GM12878 (cell line): ENCODE measurements at regions not wholly inside any gene's neighbourhood (a gene's known extent, or its start where the extent isn't known, plus 50 kb on each side); places are given as distances from the start of the nearest gene placed in this dataset.

Experiments used
- ATAC-seq: fragments of 200-7000 bp; cut with Tn5 transposase; 3 replicates; pipeline ENCODE4 v1.9.1; 2020; ENCODE audit warnings: mild to moderate bottlenecking, moderate library complexity
- BruUV-seq: library from RNA; stranded (reverse); fragments of 400-500 nt; replicated peaks from 2 replicates; lab custom pipeline; 2021; lab: Mats Ljungman, UMichigan
- CTCF ChIA-PET: fragments of 300-600 bp; sonication (Branson Sonifier 250); formaldehyde crosslinking; extraction: SDS; loops from one replicate; lab custom pipeline; 2021; ENCODE audit warnings: inconsistent platforms; lab: Yijun Ruan, JAX
- POLR2A ChIA-PET: fragments of 350-600 bp; formaldehyde crosslinking; extraction: SDS; loops from one replicate; lab custom pipeline; 2021; ENCODE audit warnings: inconsistent platforms; lab: Charles Lee
- RAD21 ChIA-PET: fragments of 300-600 bp; sonication (Branson Sonifier 250); formaldehyde crosslinking; loops from one replicate; lab custom pipeline; 2023; ENCODE audit warnings: antibody characterized with exemption; ENCODE audit not compliant: unreplicated experiment; lab: Charles Lee
- SMC1A ChIA-PET: fragments of 300-600 bp; sonication (Branson Sonifier 250); formaldehyde crosslinking; loops from one replicate; lab custom pipeline; 2023; ENCODE audit not compliant: unreplicated experiment, uncharacterized antibody; lab: Charles Lee
- DNase-seq: peaks from one replicate; pipeline ENCODE4 v3.0.0-alpha.2; 2011; ENCODE audit warnings: low read depth, low spot score
- FAIRE-seq: peaks from 3 replicates; lab custom pipeline; 2011; peaks lifted over from hg19 to GRCh38; lab: Jason Lieb, UNC
- H2AFZ ChIP-seq: 2 replicates; pipeline ENCODE4 v1.6.0; 2011; ENCODE audit warnings: low read depth, low read length, control low read depth; ENCODE audit not compliant: control insufficient read depth
- H3K27ac ChIP-seq: 2 replicates; pipeline ENCODE4 v1.5.1; 2011; ENCODE audit warnings: control low read depth; ENCODE audit not compliant: control insufficient read depth, insufficient read depth
- H3K27me3 ChIP-seq, 2 experiments: replicated peaks in 1 of 2; 2 replicates each; pipeline versions ENCODE4 v1.6.0 to v1.6.1; 2011; ENCODE audit warnings: low read length in 1 of 2; ENCODE audit not compliant: control insufficient read depth in 2 of 2, insufficient read depth in 2 of 2
- H3K36me3 ChIP-seq, 2 experiments: 2 replicates each; pipeline ENCODE4 v1.5.1; 2011; ENCODE audit warnings: low read length in 1 of 2; ENCODE audit not compliant: control insufficient read depth in 2 of 2, insufficient read depth in 2 of 2
- H3K4me1 ChIP-seq: 2 replicates; pipeline ENCODE4 v1.6.1; 2011; ENCODE audit warnings: mild to moderate bottlenecking, low read length, moderate library complexity, mixed read lengths; ENCODE audit not compliant: control insufficient read depth, insufficient read depth
- H3K4me2 ChIP-seq: 2 replicates; pipeline ENCODE4 v1.6.0; 2011; ENCODE audit warnings: control low read depth; ENCODE audit not compliant: control insufficient read depth, insufficient read depth
- H3K4me3 ChIP-seq: fragments of 200-600 bp; sonication (generic); 2 replicates; pipeline ENCODE4 v1.5.1; 2016
- H3K79me2 ChIP-seq: 2 replicates; pipeline ENCODE4 v1.6.0; 2011; ENCODE audit warnings: low read length; ENCODE audit not compliant: control insufficient read depth, insufficient read depth
- H3K9ac ChIP-seq: 2 replicates; pipeline ENCODE4 v1.8.0; 2011; ENCODE audit warnings: low read length, control low read depth, mixed read lengths; ENCODE audit not compliant: control insufficient read depth, insufficient read depth
- H3K9me3 ChIP-seq: replicated peaks from 3 replicates; pipeline ENCODE4 v1.5.1; 2011; ENCODE audit warnings: mild to moderate bottlenecking, low read length; ENCODE audit not compliant: control insufficient read depth, insufficient read depth
- H4K20me1 ChIP-seq: 2 replicates; pipeline ENCODE4 v1.6.0; 2011; ENCODE audit not compliant: control insufficient read depth, insufficient read depth
- BRCA1 ChIP-seq: IDR thresholded peaks from 2 replicates; pipeline ENCODE4 v1.6.1; 2011; ENCODE audit warnings: low read depth, low read length, improper control_type of control experiment
- CBFB ChIP-seq: IDR thresholded peaks from 2 replicates; pipeline ENCODE4 v1.6.1; 2016; ENCODE audit warnings: antibody characterized with exemption, low read depth
- ETV6 ChIP-seq, 2 experiments: fragments of 450-650 bp in 1 of 2; IDR thresholded peaks in 1 of 2; conservative IDR thresholded peaks in 1 of 2; 2 replicates each; pipeline ENCODE4 v1.6.1; 2014; ENCODE audit warnings: antibody characterized with exemption in 1 of 2, borderline replicate concordance in 1 of 2, low read depth in 1 of 2, mild to moderate bottlenecking in 1 of 2, moderate library complexity in 1 of 2
- EZH2 ChIP-seq: IDR thresholded peaks from 2 replicates; pipeline ENCODE4 v1.6.1; 2012; ENCODE audit warnings: low read depth, mild to moderate bottlenecking, control low read depth, inconsistent platforms, low read length, borderline replicate concordance; ENCODE audit not compliant: control insufficient read depth
- IKZF2 ChIP-seq, 2 experiments: fragments of 450-650 bp; IDR thresholded peaks; 2 replicates each; pipeline ENCODE4 v1.6.1; 2017; ENCODE audit warnings: mild to moderate bottlenecking in 2 of 2, moderate library complexity in 2 of 2
- MEF2A ChIP-seq: IDR thresholded peaks from 2 replicates; pipeline ENCODE4 v1.6.1; 2011; ENCODE audit warnings: low read depth, mild to moderate bottlenecking, low read length, moderate library complexity; ENCODE audit not compliant: insufficient read depth
- MTA3 ChIP-seq: IDR thresholded peaks from 2 replicates; pipeline ENCODE4 v1.6.1; 2012; ENCODE audit warnings: low read length, inconsistent platforms, borderline replicate concordance
- POLR2AphosphoS2 ChIP-seq: IDR thresholded peaks from 2 replicates; pipeline ENCODE4 v1.6.1; 2011; ENCODE audit warnings: low read depth, mild to moderate bottlenecking, low read length, improper control_type of control experiment, moderate library complexity
- TBL1XR1 ChIP-seq: IDR thresholded peaks from 2 replicates; pipeline ENCODE4 v1.6.1; 2012; ENCODE audit warnings: low read depth, low read length, improper control_type of control experiment
- TCF12 ChIP-seq: IDR thresholded peaks from 2 replicates; pipeline ENCODE4 v1.6.1; 2011; ENCODE audit warnings: low read depth, mild to moderate bottlenecking, low read length
- ZNF24 ChIP-seq: fragments of 450-650 bp; IDR thresholded peaks from 2 replicates; pipeline ENCODE4 v1.6.1; 2017; ENCODE audit warnings: antibody characterized with exemption, mild to moderate bottlenecking
- WGBS: methylation state at CpG from one replicate; pipeline ENCODE4 v1.1.6; 2016; ENCODE audit warnings: low lambda C conversion rate; ENCODE audit not compliant: insufficient replicate concordance, insufficient coverage; ENCODE audit errors: missing lambda C conversion rate; 5-methylcytosine and 5-hydroxymethylcytosine counted together
- in situ Hi-C: fragments of 300-500 bp; cut with MboI; formaldehyde crosslinking; loops from 9 replicates; pipeline ENCODE4 v1.14.3; 2018; ENCODE audit warnings: mixed read lengths
- intact Hi-C: fragments of 100-400 bp; cut with micrococcal nuclease; formaldehyde crosslinking; loops from one replicate; pipeline ENCODE4 v1.14.2; 2022; ENCODE audit not compliant: unreplicated experiment
- TF ChIP-seq, protein P1 (sequence below), 3 experiments: IDR thresholded peaks in 2 of 3; conservative IDR thresholded peaks in 1 of 3; 2 replicates each; pipeline ENCODE4 v1.5.1; 2011; ENCODE audit warnings: low read depth in 3 of 3, low read length in 3 of 3, mild to moderate bottlenecking in 3 of 3, control low read depth in 2 of 3, moderate library complexity in 2 of 3, inconsistent platforms in 1 of 3, mixed read lengths in 1 of 3; ENCODE audit not compliant: control insufficient read depth in 2 of 3, insufficient read depth in 1 of 3; ENCODE audit errors: extremely low read depth in 1 of 3

DNA sequence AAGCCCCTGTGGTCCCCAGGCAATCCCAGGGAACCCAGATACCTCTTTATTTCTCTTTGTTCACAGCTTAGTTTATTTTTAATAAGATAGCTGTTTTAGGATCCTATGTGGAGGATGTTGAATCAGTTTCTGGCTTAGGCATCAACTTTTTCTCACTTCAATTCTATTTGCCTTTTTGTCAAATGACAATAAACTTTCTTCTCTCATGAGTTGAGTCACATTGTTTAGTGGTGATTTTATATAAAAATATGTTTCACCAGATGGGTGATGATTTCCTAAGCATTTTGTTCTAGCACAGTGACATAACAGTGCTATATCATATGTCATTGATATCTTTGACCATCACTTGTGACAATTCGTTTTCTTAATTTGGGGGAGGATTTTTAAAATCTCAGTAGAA lies 198.1 kb upstream of the PUDP start:
- intact Hi-C loops (loop anchor here (10.0 kb wide), 1 partner anchor 579 kb away; the partner anchor contains the start of gene PNPLA4), in situ Hi-C loops (no loop called here)
- Histone ChIP-seq H3K4me2 (no peak overlapping the region), H3K9me3 (no peaks in the 10 kb centered on the region), H4K20me1 (no peaks in the 10 kb centered on the region), H3K4me3 (no peak overlapping the region), H3K36me3 (peaks cover 0 to 1% of the 10 kb centered on the region in 2 experiments; a peak in 2 of 4 replicates), H3K79me2 (no peaks in the 10 kb centered on the region), H3K9ac (no peak overlapping the region), H3K27ac (no peak overlapping the region), H3K4me1 (no peaks in the 10 kb centered on the region), H3K27me3 (no peaks in the 10 kb centered on the region), H2AFZ (no peak overlapping the region)
- CTCF ChIA-PET = no interaction called here
- ATAC-seq = no peak
- no peak for DNase-seq
- no peak for TF ChIP-seq TCF12
- TF ChIP-seq, protein P1, sequence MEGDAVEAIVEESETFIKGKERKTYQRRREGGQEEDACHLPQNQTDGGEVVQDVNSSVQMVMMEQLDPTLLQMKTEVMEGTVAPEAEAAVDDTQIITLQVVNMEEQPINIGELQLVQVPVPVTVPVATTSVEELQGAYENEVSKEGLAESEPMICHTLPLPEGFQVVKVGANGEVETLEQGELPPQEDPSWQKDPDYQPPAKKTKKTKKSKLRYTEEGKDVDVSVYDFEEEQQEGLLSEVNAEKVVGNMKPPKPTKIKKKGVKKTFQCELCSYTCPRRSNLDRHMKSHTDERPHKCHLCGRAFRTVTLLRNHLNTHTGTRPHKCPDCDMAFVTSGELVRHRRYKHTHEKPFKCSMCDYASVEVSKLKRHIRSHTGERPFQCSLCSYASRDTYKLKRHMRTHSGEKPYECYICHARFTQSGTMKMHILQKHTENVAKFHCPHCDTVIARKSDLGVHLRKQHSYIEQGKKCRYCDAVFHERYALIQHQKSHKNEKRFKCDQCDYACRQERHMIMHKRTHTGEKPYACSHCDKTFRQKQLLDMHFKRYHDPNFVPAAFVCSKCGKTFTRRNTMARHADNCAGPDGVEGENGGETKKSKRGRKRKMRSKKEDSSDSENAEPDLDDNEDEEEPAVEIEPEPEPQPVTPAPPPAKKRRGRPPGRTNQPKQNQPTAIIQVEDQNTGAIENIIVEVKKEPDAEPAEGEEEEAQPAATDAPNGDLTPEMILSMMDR (IDR thresholded peaks at IDR 0.05 in 2 of 3, conservative IDR thresholded peaks at IDR 0.05 in 1 of 3; ENCODE audit: control insufficient read depth in 2 of 3, extremely low read depth in 1 of 3, insufficient read depth in 1 of 3, low read depth in 3 of 3, low read length in 3 of 3) = no peak
- TF ChIP-seq BRCA1 = no peak
- no peak for TF ChIP-seq CBFB
- no peak for TF ChIP-seq IKZF2 (IDR thresholded peaks at IDR 0.05)
- TF ChIP-seq POLR2AphosphoS2 = no peak
- TF ChIP-seq MTA3 = no peak
- TF ChIP-seq ETV6 (conservative IDR thresholded peaks at IDR 0.05 in 1 of 2, IDR thresholded peaks at IDR 0.05 in 1 of 2; ENCODE audit: borderline replicate concordance in 1 of 2, low read depth in 1 of 2) = no peak
- TF ChIP-seq TBL1XR1 = no peak
- no peak for TF ChIP-seq MEF2A
- no peak for TF ChIP-seq ZNF24
- no peak for TF ChIP-seq EZH2
- SMC1A ChIA-PET = no interaction called here
- WGBS = 83% methylated on average over 1 of the region's 1 CpG
- RAD21 ChIA-PET = no interaction called here
- no peak for FAIRE-seq
- POLR2A ChIA-PET = no interaction called here
- BruUV-seq = no TSS peak
